GDM1 (cell line): ENCODE measurements at regions not wholly inside any gene's neighbourhood (a gene's known extent, or its start where the extent isn't known, plus 50 kb on each side); places are given as distances from the start of the nearest gene placed in this dataset.

Experiments used
- DNase-seq: peaks from one replicate; lab custom pipeline; 2025; lab: John Stamatoyannopoulos, UW

GRCh38 chr5:52498607-52499006, 289.1 kb upstream of the ITGA1 start:
- no peak for DNase-seq

GRCh38 chr5:52502460-52502999, 285.2 kb upstream of the ITGA1 start:
- DNase-seq, result no peak

DNA sequence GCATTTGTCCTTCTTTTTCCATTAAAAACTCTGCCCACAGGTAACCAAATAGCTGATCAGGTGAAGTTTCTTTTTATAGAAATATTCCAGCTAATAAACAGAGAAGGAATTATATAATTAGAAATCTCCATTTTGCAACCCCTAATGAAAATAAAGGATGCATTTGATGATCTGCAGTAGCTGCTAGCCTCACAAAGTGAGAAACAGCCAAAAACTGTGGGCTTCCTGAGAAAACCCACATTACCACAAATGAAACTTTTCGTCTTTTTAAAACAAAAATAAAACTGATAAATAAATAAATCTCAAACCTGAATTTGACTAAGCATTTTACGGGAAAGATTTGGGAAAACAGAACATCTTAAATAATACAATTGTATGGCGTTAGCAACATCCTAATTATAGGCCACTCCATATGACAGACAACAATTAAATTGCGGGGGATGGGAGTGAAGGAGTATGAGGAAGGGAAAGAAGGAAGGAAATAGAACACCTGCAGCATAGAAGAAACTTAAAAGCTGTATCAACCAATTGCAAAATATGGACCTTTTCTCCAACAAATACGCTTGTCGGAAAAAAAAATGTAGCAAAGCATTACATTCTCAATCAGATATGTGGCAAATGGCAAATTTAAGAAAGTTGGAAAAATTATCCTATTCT, 283.0 kb upstream of the ITGA1 start:
- DNase-seq, result no peak

GRCh38 chr5:52517667-52518066, 270.0 kb upstream of the ITGA1 start:
- DNase-seq, result no peak

GRCh38 chr5:52520171-52520570, 267.5 kb upstream of the ITGA1 start:
- DNase-seq, result no peak

DNA sequence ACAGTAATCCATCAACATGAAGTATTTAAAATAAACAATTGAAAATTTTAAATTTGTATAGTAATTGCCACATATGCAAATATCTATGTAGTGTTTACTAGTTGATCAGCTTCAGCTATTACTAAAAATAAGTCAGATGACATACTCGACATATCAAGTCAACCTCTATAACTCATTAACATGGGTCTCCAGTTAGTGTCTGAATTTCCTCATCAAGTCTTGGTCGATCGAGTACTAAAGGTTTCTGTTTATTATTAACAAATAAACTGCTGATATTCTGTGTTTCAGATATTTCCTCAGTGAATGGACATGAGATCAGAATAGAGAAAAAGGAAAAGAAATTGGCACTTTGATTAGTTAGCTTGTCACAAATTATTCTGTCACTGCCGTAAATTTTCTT, 266.5 kb upstream of the ITGA1 start:
- no peak for DNase-seq

DNA sequence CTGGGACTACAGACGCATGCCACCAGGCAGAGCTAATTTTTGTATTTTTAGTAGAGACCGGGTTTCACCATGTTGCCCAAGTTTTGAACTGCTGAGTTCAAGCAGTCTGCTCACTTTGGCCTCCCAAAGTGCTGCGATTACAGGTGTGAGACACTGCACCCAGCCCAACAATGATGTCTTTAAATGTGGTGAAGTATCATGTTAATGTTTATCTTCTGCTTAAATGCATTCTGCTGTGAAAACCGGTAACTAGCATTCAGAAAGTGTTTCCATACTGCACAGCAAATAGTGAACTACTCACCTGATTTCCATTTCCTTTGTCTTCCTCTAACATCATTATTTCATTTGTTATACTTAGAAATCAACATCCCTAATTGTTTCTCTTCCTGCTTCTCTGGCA, 264.0 kb upstream of the ITGA1 start:
- no peak for DNase-seq

GRCh38 chr5:52531105-52531504, 256.6 kb upstream of the ITGA1 start:
- no peak for DNase-seq

DNA sequence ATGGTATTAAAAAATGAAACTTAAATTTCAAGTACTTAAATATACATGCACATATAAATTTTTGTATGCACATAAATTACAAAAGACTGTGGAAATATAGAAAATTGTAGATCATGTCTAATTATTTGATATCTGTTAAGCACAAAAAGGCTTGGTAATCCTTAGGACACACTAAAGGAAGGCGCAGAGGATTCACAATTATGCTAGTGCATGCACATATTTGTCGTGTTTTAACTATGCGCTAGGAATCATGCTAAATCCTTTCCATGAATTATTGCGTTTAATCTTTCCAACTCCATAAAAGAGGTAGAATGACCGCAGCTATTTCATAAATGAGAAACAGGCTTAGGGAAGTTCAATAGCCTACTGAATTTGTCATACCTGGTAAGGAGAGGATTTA, 244.1 kb upstream of the ITGA1 start:
- DNase-seq, result no peak

GRCh38 chr5:52544738-52545137, 243.0 kb upstream of the ITGA1 start:
- no peak for DNase-seq

DNA sequence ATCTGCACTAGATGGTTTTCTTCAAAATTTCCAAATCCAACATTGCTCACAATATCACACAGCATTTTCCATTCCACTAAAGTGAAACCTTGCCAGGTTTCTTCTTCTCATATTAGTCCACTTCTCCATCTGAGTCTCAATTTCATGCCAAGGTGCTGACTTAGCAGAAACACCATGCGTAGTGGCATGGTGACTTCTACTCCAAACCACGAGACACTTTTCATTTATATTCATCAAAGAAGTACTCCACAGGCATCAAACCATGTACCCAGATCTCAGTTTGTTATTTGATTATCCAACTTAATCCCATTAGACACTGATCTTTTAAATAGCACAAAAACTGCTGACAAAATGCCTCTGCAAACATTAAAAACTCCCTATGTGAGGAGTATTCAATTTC, 233.4 kb upstream of the ITGA1 start:
- no peak for DNase-seq

- DNase-seq, result no peak
Measured at GRCh38 chr5:52560366-52560765, 227.3 kb upstream of the ITGA1 start.

DNA sequence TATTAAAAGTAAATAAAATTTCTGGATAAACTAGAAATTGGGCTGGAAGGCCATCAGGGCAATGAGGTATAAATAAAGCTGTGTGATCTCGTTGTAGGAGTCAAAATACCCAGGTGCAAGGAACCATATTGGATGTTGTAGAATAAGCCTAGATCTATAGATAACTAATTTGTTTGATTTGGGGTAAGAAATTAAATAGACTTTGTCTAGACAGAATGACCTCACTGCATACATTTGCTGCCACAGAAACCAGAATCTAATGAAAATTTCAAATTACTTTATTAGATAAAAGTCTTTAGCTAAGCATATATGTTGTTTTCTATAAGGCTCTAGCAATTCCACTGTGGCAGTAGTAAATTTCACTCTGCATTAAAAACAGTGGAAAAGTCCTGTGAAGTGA, 225.2 kb upstream of the ITGA1 start:
- no peak for DNase-seq

DNA sequence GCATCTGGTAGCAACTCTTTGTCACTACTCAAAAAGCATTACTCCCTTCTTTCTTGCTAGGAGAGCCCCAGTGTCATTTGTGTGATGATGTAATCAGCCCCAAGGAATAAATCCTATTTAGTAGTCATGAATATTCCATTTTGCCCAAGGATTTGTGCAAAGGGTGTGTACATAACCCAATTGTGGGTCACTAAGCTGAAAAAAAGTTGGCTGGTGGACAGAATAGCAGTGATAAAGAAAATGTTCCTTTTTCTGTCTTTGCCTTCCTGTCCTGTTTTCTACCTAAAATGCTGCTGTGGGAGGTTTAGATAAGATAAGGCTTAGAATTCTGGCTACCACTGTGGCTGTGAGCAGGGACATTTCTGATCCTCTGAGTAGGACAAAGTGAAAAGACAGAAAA, 223.1 kb upstream of the ITGA1 start:
- DNase-seq, result no peak

- DNase-seq, result no peak
Measured at GRCh38 chr5:52577546-52577945, 210.2 kb upstream of the ITGA1 start.

- DNase-seq, result no peak
Measured at GRCh38 chr5:52579391-52579790, 208.3 kb upstream of the ITGA1 start.

- DNase-seq, result no peak
Measured at GRCh38 chr5:52580921-52581320, 206.8 kb upstream of the ITGA1 start.

DNA sequence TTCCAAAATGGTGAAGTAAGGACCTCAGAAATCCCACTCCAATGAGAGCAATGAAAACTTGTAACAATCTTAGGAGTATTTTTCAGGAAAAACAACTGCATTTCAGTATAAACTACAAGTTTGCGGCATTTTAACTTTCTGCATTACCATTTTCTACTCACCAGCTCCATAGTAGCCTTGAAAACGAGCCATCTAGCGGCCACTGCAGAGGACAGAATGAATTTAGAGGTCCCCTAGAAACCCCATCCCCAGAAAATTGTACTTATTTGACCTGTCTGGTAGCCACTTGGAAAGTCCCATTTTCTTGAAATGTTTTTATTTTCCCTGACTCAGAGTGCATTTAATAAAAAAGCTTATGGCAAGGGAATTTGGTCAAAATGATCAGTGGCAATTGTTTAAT, 205.4 kb upstream of the ITGA1 start:
- DNase-seq, result no peak

DNA sequence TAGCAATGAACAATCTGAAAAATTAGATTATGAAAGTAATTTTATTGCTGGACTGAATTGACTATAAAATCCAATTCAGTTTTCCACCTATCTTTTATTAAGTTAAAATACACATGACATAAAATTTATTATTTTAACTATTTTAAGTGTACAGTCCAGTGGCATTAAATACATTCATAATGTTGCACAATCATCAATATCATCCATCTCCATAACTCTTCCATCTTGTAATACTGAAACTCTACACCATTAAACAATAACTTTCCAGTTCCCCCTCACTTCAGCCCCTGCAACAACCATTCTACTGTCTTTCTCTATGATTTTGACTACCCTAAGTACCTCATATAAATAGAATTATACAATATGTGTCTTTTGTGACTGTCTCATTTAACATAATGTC, 200.6 kb upstream of the ITGA1 start:
- no peak for DNase-seq

DNA sequence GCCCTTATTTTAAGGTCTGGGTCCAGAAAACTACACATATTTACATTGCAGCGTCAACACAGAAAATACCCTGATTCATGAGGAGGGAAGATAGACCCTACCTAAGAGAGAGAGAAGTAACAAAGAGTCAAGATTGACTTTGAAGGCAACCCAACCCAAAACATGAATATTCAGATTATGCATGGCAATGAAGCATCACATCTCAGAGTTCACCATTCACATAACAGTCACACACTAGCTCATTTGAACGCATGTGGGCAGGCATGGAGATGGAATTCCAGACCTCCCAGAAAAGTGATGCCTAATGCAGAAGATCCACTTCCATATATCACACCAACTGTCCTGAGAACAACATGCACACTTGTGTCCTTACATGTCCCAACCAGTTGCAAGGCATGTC, 190.1 kb upstream of the ITGA1 start:
- DNase-seq, result no peak

GRCh38 chr5:52598968-52599367, 188.7 kb upstream of the ITGA1 start:
- no peak for DNase-seq

DNA sequence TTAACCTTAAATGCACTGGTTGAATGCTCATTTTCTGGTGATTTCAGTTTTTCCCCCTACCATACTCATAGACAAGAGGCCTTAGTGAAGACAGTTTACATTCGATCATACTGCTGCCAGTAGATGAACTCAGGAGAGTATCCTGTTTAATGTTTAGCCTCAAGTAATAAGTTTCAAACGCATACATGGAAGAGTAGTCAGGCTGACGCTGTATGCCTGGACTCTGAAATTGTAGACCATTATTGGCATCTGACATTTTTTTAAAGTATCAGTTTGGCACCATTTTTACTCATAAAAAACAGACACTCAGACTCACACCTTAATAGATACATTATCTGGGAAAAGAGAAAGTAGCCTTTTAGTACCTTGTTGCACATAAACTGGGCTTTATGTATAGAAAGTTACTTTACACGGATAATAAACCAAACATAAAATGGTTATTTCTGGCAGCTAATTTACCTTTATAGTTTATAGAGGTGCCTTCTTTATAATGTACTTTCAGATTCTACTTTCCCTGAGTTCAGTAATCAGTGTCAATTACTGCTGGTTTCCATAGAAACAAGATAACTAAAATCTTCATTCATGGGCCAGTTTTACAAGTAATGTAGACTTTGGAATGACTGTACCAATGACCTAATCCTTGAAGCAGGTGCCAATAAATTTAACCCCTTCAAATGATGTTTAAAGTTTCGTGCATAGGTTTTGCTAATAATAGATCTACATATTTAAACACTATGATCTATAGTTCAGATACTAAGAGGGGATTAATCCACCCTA, 183.8 kb upstream of the ITGA1 start:
- no peak for DNase-seq
